ENCODE measurements at regions not wholly inside any gene's neighbourhood (a gene's known extent, or its start where the extent isn't known, plus 50 kb on each side); places are given as distances from the start of the nearest gene placed in this dataset.

GRCh38 chrX:13397878-13398818 is 78.3 kb upstream of the ATXN3L start:
- no peak for DNase-seq (ENCODE audit: low spot score, unreplicated experiment)
- no peak overlapping the region for H3K4me3 Mint-ChIP-seq (ENCODE audit: low read depth)
- no peaks in the 10 kb centered on the region for H3K27me3 Mint-ChIP-seq
- H3K9me3 Mint-ChIP-seq (ENCODE audit: low read depth), result peaks cover 39% of the 10 kb centered on the region
- TF ChIP-seq CTCF (IDR thresholded peaks at IDR 0.05; ENCODE audit: unreplicated experiment), result no peak
- H3K36me3 Mint-ChIP-seq (ENCODE audit: insufficient read depth), result no peaks in the 10 kb centered on the region
- peak overlapping the region; percentile 53 for H3K27ac Mint-ChIP-seq
- H3K4me1 Mint-ChIP-seq (ENCODE audit: low read depth), result peaks cover 6% of the 10 kb centered on the region

- H3K9me3 Mint-ChIP-seq (ENCODE audit: low read depth), result peaks cover 43% of the 10 kb centered on the region
- H3K27ac Mint-ChIP-seq, result no peak overlapping the region
- no peak for DNase-seq (ENCODE audit: low spot score, unreplicated experiment)
- H3K4me3 Mint-ChIP-seq (ENCODE audit: low read depth), result no peak overlapping the region
- peaks cover 6% of the 10 kb centered on the region for H3K4me1 Mint-ChIP-seq (ENCODE audit: low read depth)
- no peaks in the 10 kb centered on the region for H3K36me3 Mint-ChIP-seq (ENCODE audit: insufficient read depth)
- no peak for TF ChIP-seq CTCF (IDR thresholded peaks at IDR 0.05; ENCODE audit: unreplicated experiment)
- H3K27me3 Mint-ChIP-seq, result no peaks in the 10 kb centered on the region
Observed at GRCh38 chrX:13396924-13397323, 77.1 kb upstream of the ATXN3L start.

- no peak for DNase-seq (ENCODE audit: low spot score, unreplicated experiment)
- Mint-ChIP-seq H3K4me1 (ENCODE audit: low read depth) (no peaks in the 10 kb centered on the region), H3K9me3 (ENCODE audit: low read depth) (peaks cover 22% of the 10 kb centered on the region), H3K27me3 (no peaks in the 10 kb centered on the region), H3K4me3 (ENCODE audit: low read depth) (no peak overlapping the region), H3K36me3 (ENCODE audit: insufficient read depth) (no peaks in the 10 kb centered on the region), H3K27ac (no peak overlapping the region)
- no peak for TF ChIP-seq CTCF (IDR thresholded peaks at IDR 0.05; ENCODE audit: unreplicated experiment)
Observed at GRCh38 chrX:13389501-13389900, 69.6 kb upstream of the ATXN3L start.

- DNase-seq (ENCODE audit: low spot score, unreplicated experiment), result no peak
- Mint-ChIP-seq H3K27ac (no peak overlapping the region), H3K27me3 (no peaks in the 10 kb centered on the region), H3K9me3 (ENCODE audit: low read depth) (peaks cover 16% of the 10 kb centered on the region), H3K4me1 (ENCODE audit: low read depth) (peaks cover 3% of the 10 kb centered on the region), H3K4me3 (ENCODE audit: low read depth) (no peak overlapping the region), H3K36me3 (ENCODE audit: insufficient read depth) (no peaks in the 10 kb centered on the region)
- TF ChIP-seq CTCF (IDR thresholded peaks at IDR 0.05; ENCODE audit: unreplicated experiment), result no peak
Observed at GRCh38 chrX:13387666-13388494, 68.0 kb upstream of the ATXN3L start.

- Mint-ChIP-seq H3K27me3 (no peaks in the 10 kb centered on the region), H3K4me3 (ENCODE audit: low read depth) (no peak overlapping the region), H3K36me3 (ENCODE audit: insufficient read depth) (no peaks in the 10 kb centered on the region), H3K9me3 (ENCODE audit: low read depth) (peaks cover 13% of the 10 kb centered on the region), H3K27ac (no peak overlapping the region), H3K4me1 (ENCODE audit: low read depth) (peaks cover 3% of the 10 kb centered on the region)
- DNase-seq (ENCODE audit: low spot score, unreplicated experiment), result no peak
- no peak for TF ChIP-seq CTCF (IDR thresholded peaks at IDR 0.05; ENCODE audit: unreplicated experiment)
Observed at GRCh38 chrX:13386636-13387035, 66.8 kb upstream of the ATXN3L start.
